BLaER1 (cell line): ENCODE measurements at regions not wholly inside any gene's neighbourhood (a gene's known extent, or its start where the extent isn't known, plus 50 kb on each side); places are given as distances from the start of the nearest gene placed in this dataset.

Experiments
- H3K27ac ChIP-seq: shearing (Covaris generic); formaldehyde crosslinking; 2 replicates; pipeline ENCODE4 v1.8.1; 2022
- H3K27me3 ChIP-seq: shearing (Covaris generic); formaldehyde crosslinking; 2 replicates; pipeline ENCODE4 v1.8.1; 2022
- H3K36me3 ChIP-seq: shearing (Covaris generic); formaldehyde crosslinking; 2 replicates; pipeline ENCODE4 v1.8.1; 2022
- H3K4me1 ChIP-seq: shearing (Covaris generic); formaldehyde crosslinking; 2 replicates; pipeline ENCODE4 v1.8.1; 2022
- H3K4me2 ChIP-seq: shearing (Covaris generic); formaldehyde crosslinking; 2 replicates; pipeline ENCODE4 v1.8.1; 2022
- H3K4me3 ChIP-seq: shearing (Covaris generic); formaldehyde crosslinking; 2 replicates; pipeline ENCODE4 v1.8.1; 2022
- H3K9ac ChIP-seq: shearing (Covaris generic); formaldehyde crosslinking; 2 replicates; pipeline ENCODE4 v1.8.1; 2022
- H3K9me3 ChIP-seq: shearing (Covaris generic); formaldehyde crosslinking; 2 replicates; pipeline ENCODE4 v1.8.1; 2022
- H4K20me1 ChIP-seq: shearing (Covaris generic); formaldehyde crosslinking; 2 replicates; pipeline ENCODE4 v1.8.1; 2022
- Cebpa-rat ChIP-seq: shearing (Covaris generic); IDR thresholded peaks from 2 replicates; pipeline ENCODE4 v1.8.1; 2022

GRCh38 chr9:29822458-29822857 is 2249.2 kb upstream of the C9orf72 start:
- Histone ChIP-seq H3K27ac (no peak overlapping the region), H3K9ac (no peak overlapping the region), H3K4me2 (no peak overlapping the region), H3K36me3 (no peaks in the 10 kb centered on the region), H3K27me3 (no peaks in the 10 kb centered on the region), H3K4me1 (no peaks in the 10 kb centered on the region), H3K9me3 (0 out of 2 replicates have a peak, but pooled peaks cover 11% of the 10 kb centered on the region), H3K4me3 (no peak overlapping the region), H4K20me1 (no peaks in the 10 kb centered on the region)
- no peak for TF ChIP-seq Cebpa-rat

- TF ChIP-seq Cebpa-rat: no peak
- H3K27me3 ChIP-seq: no peaks in the 10 kb centered on the region
- no peak overlapping the region for H3K4me3 ChIP-seq
- H4K20me1 ChIP-seq: no peaks in the 10 kb centered on the region
- no peaks in the 10 kb centered on the region for H3K36me3 ChIP-seq
- H3K4me2 ChIP-seq: no peak overlapping the region
- H3K9me3 ChIP-seq: no peaks in the 10 kb centered on the region
- H3K4me1 ChIP-seq: no peaks in the 10 kb centered on the region
- H3K27ac ChIP-seq: no peak overlapping the region
- no peak overlapping the region for H3K9ac ChIP-seq
Observed at GRCh38 chr9:29826421-29826820, 2253.1 kb upstream of the C9orf72 start.

GRCh38 chr9:29830821-29831220 is 2257.5 kb upstream of the C9orf72 start:
- H4K20me1 ChIP-seq: no peaks in the 10 kb centered on the region
- no peak overlapping the region for H3K4me3 ChIP-seq
- no peaks in the 10 kb centered on the region for H3K9me3 ChIP-seq
- H3K36me3 ChIP-seq: no peaks in the 10 kb centered on the region
- H3K27me3 ChIP-seq: no peaks in the 10 kb centered on the region
- H3K4me1 ChIP-seq: no peaks in the 10 kb centered on the region
- H3K4me2 ChIP-seq: no peak overlapping the region
- no peak overlapping the region for H3K27ac ChIP-seq
- TF ChIP-seq Cebpa-rat: no peak
- no peak overlapping the region for H3K9ac ChIP-seq

- no peak overlapping the region for H3K9ac ChIP-seq
- H4K20me1 ChIP-seq: no peaks in the 10 kb centered on the region
- H3K27ac ChIP-seq: no peak overlapping the region
- H3K27me3 ChIP-seq: no peaks in the 10 kb centered on the region
- no peaks in the 10 kb centered on the region for H3K4me1 ChIP-seq
- H3K36me3 ChIP-seq: no peaks in the 10 kb centered on the region
- no peak for TF ChIP-seq Cebpa-rat
- H3K9me3 ChIP-seq: no peaks in the 10 kb centered on the region
- H3K4me2 ChIP-seq: no peak overlapping the region
- H3K4me3 ChIP-seq: no peak overlapping the region
Observed at GRCh38 chr9:29838491-29839020, 2265.3 kb upstream of the C9orf72 start.

- no peaks in the 10 kb centered on the region for H3K4me1 ChIP-seq
- no peak overlapping the region for H3K27ac ChIP-seq
- H3K9me3 ChIP-seq: no peaks in the 10 kb centered on the region
- H4K20me1 ChIP-seq: no peaks in the 10 kb centered on the region
- H3K4me3 ChIP-seq: no peak overlapping the region
- no peak overlapping the region for H3K9ac ChIP-seq
- no peak for TF ChIP-seq Cebpa-rat
- H3K36me3 ChIP-seq: no peaks in the 10 kb centered on the region
- H3K4me2 ChIP-seq: no peak overlapping the region
- H3K27me3 ChIP-seq: no peaks in the 10 kb centered on the region
Observed at GRCh38 chr9:29844251-29844650, 2271.0 kb upstream of the C9orf72 start.

GRCh38 chr9:29850664-29851063 is 2277.4 kb upstream of the C9orf72 start:
- no peaks in the 10 kb centered on the region for H3K9me3 ChIP-seq
- no peaks in the 10 kb centered on the region for H4K20me1 ChIP-seq
- no peak overlapping the region for H3K27ac ChIP-seq
- no peak overlapping the region for H3K9ac ChIP-seq
- no peak overlapping the region for H3K4me3 ChIP-seq
- no peak overlapping the region for H3K4me2 ChIP-seq
- TF ChIP-seq Cebpa-rat: no peak
- H3K36me3 ChIP-seq: no peaks in the 10 kb centered on the region
- H3K27me3 ChIP-seq: no peaks in the 10 kb centered on the region
- no peaks in the 10 kb centered on the region for H3K4me1 ChIP-seq

- Histone ChIP-seq H3K4me3 (no peak overlapping the region), H3K9ac (no peak overlapping the region), H3K27ac (no peak overlapping the region), H3K9me3 (no peaks in the 10 kb centered on the region), H4K20me1 (no peaks in the 10 kb centered on the region), H3K4me2 (no peak overlapping the region), H3K36me3 (no peaks in the 10 kb centered on the region), H3K4me1 (no peaks in the 10 kb centered on the region), H3K27me3 (no peaks in the 10 kb centered on the region)
- TF ChIP-seq Cebpa-rat: no peak
Observed at GRCh38 chr9:29861803-29862202, 2288.5 kb upstream of the C9orf72 start.

GRCh38 chr9:29865764-29866313 is 2292.6 kb upstream of the C9orf72 start:
- Histone ChIP-seq H3K27ac (no peak overlapping the region), H3K9me3 (no peaks in the 10 kb centered on the region), H3K4me2 (no peak overlapping the region), H3K4me3 (no peak overlapping the region), H3K27me3 (no peaks in the 10 kb centered on the region), H3K4me1 (no peaks in the 10 kb centered on the region), H3K36me3 (no peaks in the 10 kb centered on the region), H3K9ac (no peak overlapping the region), H4K20me1 (no peaks in the 10 kb centered on the region)
- no peak for TF ChIP-seq Cebpa-rat

- no peak overlapping the region for H3K4me3 ChIP-seq
- H3K4me2 ChIP-seq: no peak overlapping the region
- TF ChIP-seq Cebpa-rat: no peak
- no peaks in the 10 kb centered on the region for H4K20me1 ChIP-seq
- no peaks in the 10 kb centered on the region for H3K36me3 ChIP-seq
- no peaks in the 10 kb centered on the region for H3K4me1 ChIP-seq
- no peak overlapping the region for H3K27ac ChIP-seq
- no peaks in the 10 kb centered on the region for H3K27me3 ChIP-seq
- H3K9me3 ChIP-seq: no peaks in the 10 kb centered on the region
- no peak overlapping the region for H3K9ac ChIP-seq
Observed at GRCh38 chr9:29866556-29866955, 2293.3 kb upstream of the C9orf72 start.

- H4K20me1 ChIP-seq: no peaks in the 10 kb centered on the region
- no peak overlapping the region for H3K4me2 ChIP-seq
- no peaks in the 10 kb centered on the region for H3K36me3 ChIP-seq
- TF ChIP-seq Cebpa-rat: no peak
- H3K9me3 ChIP-seq: no peaks in the 10 kb centered on the region
- no peak overlapping the region for H3K27ac ChIP-seq
- no peaks in the 10 kb centered on the region for H3K27me3 ChIP-seq
- no peaks in the 10 kb centered on the region for H3K4me1 ChIP-seq
- no peak overlapping the region for H3K9ac ChIP-seq
- no peak overlapping the region for H3K4me3 ChIP-seq
Observed at GRCh38 chr9:29873579-29873978, 2300.3 kb upstream of the C9orf72 start.

GRCh38 chr9:29875547-29875946 is 2302.3 kb upstream of the C9orf72 start:
- Histone ChIP-seq H3K9me3 (no peaks in the 10 kb centered on the region), H3K4me3 (no peak overlapping the region), H3K4me1 (no peaks in the 10 kb centered on the region), H4K20me1 (no peaks in the 10 kb centered on the region), H3K27me3 (no peaks in the 10 kb centered on the region), H3K27ac (no peak overlapping the region), H3K4me2 (no peak overlapping the region), H3K9ac (no peak overlapping the region), H3K36me3 (no peaks in the 10 kb centered on the region)
- no peak for TF ChIP-seq Cebpa-rat
